Activated T-cell treated with anti-CD3 and anti-CD28 coated beads, Interleukin-2, amount 50 U/mL, for 72 hours (primary cell): ENCODE measurements at regions not wholly inside any gene's neighbourhood (a gene's known extent, or its start where the extent isn't known, plus 50 kb on each side); places are given as distances from the start of the nearest gene placed in this dataset.
"Not testable (repeated sequence)": the region's sequence is repeated elsewhere in the genome, so short reads cannot be mapped to it uniquely, and the experiment has no call there.

Experiments
- ATAC-seq, 2 donors: fragments of 150-1000 bp; cut with Tn5 transposase; replicated peaks in 1 of 2; 2 replicates each; pipeline ENCODE4 v1.10.0; 2021; ENCODE audit warnings: moderate library complexity in 2 of 2, mild to moderate bottlenecking in 1 of 2
- DNase-seq, 2 donors: peaks; one replicate each; pipeline ENCODE4 v3.0.0; 2021 to 2022; ENCODE audit warnings: mixed read lengths in 1 of 2
- H3K27ac Mint-ChIP-seq: one replicate; pipeline ENCODE4 v1.8.0; 2022; ENCODE audit warnings: mild to moderate bottlenecking, moderate library complexity, mixed read lengths
- H3K27me3 Mint-ChIP-seq: one replicate; pipeline ENCODE4 v1.8.0; 2022; ENCODE audit warnings: low read depth, mixed read lengths
- H3K36me3 Mint-ChIP-seq, 2 donors: one replicate each; pipeline ENCODE4 v1.8.0; 2022; ENCODE audit warnings: mixed read lengths in 2 of 2, mild to moderate bottlenecking in 1 of 2; ENCODE audit not compliant: insufficient read depth in 2 of 2
- H3K4me1 Mint-ChIP-seq: one replicate; pipeline ENCODE4 v1.8.0; 2022; ENCODE audit warnings: low read depth, mixed read lengths
- H3K4me3 Mint-ChIP-seq, 2 donors: one replicate each; pipeline ENCODE4 v1.8.0; 2022; ENCODE audit warnings: mild to moderate bottlenecking in 2 of 2, mixed read lengths in 2 of 2, moderate library complexity in 2 of 2
- H3K9me3 Mint-ChIP-seq, 2 donors: one replicate each; pipeline ENCODE4 v1.8.0; 2022; ENCODE audit warnings: mixed read lengths in 2 of 2

DNA sequence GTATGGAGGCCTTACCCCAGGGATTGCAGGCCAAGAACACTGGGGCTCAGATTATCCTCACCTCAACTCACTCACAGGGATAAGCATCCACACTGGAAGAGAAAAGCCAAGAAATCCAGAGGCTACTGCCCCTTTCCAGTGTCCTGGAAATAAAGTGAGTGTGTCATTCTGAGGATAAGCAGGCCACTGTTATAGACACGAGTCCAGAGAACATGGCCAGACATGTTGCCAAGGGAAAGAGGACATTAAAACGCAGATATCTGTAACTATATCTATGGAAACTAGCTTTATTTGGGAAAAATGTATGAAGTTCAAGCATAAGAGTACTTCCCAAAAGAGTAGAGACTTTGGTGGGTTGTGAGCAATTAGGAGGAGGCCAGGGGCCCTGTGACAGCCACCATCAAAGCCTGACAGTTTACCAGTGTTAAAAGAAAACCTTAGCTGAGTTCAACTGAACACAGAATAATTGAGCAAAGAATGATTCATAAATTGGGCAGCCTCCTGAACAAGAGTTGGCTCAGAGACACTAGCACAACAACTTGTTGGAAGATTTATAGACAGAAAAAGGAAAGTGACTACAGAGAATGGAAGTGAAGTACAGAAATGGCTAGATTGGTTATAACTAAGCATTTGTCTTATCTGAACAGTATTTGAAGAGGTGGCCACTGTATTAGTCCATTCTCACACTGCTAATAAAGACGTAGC, 1222.2 kb downstream of the STIM2 start:
- Mint-ChIP-seq H3K27ac (no peak overlapping the region), H3K4me1 (no peaks in the 10 kb centered on the region), H3K27me3 (no peaks in the 10 kb centered on the region), H3K36me3 (peaks cover 5 to 6% of the 10 kb centered on the region in 2 donors), H3K9me3 (peaks cover 23 to 28% of the 10 kb centered on the region in 2 donors), H3K4me3 (no peak overlapping the region)
- no peak for ATAC-seq
- DNase-seq, result no peak

DNA sequence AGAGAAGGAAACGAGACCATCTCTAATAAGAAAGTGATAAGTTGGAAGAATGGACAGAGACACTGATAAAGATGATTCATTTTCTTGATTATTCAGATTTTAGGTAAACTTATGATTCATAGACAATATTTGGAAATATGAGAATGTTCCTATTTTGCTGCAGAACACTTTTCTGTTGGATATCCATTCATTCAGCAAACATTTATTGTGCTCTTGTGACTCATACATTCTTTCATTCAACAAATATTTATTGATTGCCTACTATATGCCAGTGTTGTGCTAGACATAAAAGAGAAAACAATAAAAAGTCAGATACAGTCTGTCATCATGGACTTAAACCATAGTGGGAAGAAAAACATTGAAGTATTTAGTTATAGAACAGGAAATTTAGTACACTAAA, 1232.0 kb downstream of the STIM2 start:
- H3K27me3 Mint-ChIP-seq, result no peaks in the 10 kb centered on the region
- no peak for DNase-seq
- H3K4me3 Mint-ChIP-seq, result no peak overlapping the region
- H3K4me1 Mint-ChIP-seq, result no peaks in the 10 kb centered on the region
- ATAC-seq, result no peak
- H3K27ac Mint-ChIP-seq, result no peak overlapping the region
- no peaks in the 10 kb centered on the region for H3K36me3 Mint-ChIP-seq
- H3K9me3 Mint-ChIP-seq, result peaks cover 6 to 8% of the 10 kb centered on the region in 2 donors

DNA sequence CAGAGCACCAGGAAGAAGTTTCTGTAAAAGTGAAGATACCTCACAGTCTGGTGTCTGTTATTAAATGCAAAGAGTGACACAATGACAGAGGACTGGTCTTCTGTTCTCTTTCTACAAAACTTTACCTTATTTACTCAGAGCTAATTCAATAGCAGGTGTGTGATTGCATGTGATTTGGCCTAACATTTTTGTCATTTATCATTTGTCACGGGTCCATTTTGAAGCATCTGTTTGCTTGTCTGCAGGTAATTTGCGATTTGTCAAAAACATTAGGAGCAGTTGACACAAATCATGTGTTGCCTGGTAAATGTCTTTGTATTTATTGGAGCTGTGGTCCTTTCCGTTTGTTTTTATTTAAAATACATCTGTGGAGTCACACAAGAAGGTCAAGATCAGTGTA, 1232.4 kb downstream of the STIM2 start:
- Mint-ChIP-seq H3K9me3 (peaks cover 6 to 8% of the 10 kb centered on the region in 2 donors), H3K27me3 (no peaks in the 10 kb centered on the region), H3K27ac (no peak overlapping the region), H3K4me3 (no peak overlapping the region), H3K36me3 (no peaks in the 10 kb centered on the region), H3K4me1 (no peaks in the 10 kb centered on the region)
- ATAC-seq (no peak), DNase-seq (no peak)

DNA sequence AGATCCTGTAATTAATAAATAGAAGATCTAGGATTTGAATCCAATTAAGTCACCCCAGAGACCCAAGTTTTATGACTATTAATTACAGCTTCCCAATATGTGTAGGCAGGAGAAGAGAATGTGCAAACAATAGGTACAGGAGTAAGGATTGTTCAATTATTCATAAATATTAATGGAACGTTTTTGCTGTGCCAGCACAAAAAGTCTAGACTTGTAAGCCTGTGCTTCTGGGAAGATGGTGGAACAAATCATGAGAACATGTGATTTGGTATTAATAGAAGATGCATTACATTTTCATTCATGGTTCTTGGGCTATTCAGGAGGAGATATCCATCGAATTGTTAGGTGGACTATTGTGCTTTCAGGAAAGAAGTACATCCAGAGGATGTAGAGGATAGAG, 1240.9 kb downstream of the STIM2 start:
- no peaks in the 10 kb centered on the region for H3K27me3 Mint-ChIP-seq
- no peaks in the 10 kb centered on the region for H3K4me1 Mint-ChIP-seq
- no peak overlapping the region for H3K27ac Mint-ChIP-seq
- H3K4me3 Mint-ChIP-seq, result no peak overlapping the region
- H3K9me3 Mint-ChIP-seq, result peaks cover 9 to 10% of the 10 kb centered on the region in 2 donors
- DNase-seq (no peak), ATAC-seq (no peak)
- no peaks in the 10 kb centered on the region for H3K36me3 Mint-ChIP-seq

GRCh38 chr4:28105271-28105859, 1244.7 kb downstream of the STIM2 start:
- Mint-ChIP-seq H3K4me3 (no peak overlapping the region), H3K4me1 (no peaks in the 10 kb centered on the region), H3K27me3 (no peaks in the 10 kb centered on the region), H3K27ac (no peak overlapping the region), H3K36me3 (no peaks in the 10 kb centered on the region), H3K9me3 (peaks cover 9 to 10% of the 10 kb centered on the region in 2 donors)
- DNase-seq (no peak), ATAC-seq (no peak)

GRCh38 chr4:28106155-28106554, 1245.5 kb downstream of the STIM2 start:
- H3K27ac Mint-ChIP-seq, result no peak overlapping the region
- H3K4me3 Mint-ChIP-seq, result no peak overlapping the region
- ATAC-seq, result no peak
- no peaks in the 10 kb centered on the region for H3K36me3 Mint-ChIP-seq
- H3K4me1 Mint-ChIP-seq, result no peaks in the 10 kb centered on the region
- peaks cover 8 to 10% of the 10 kb centered on the region in 2 donors for H3K9me3 Mint-ChIP-seq
- no peak for DNase-seq
- no peaks in the 10 kb centered on the region for H3K27me3 Mint-ChIP-seq

DNA sequence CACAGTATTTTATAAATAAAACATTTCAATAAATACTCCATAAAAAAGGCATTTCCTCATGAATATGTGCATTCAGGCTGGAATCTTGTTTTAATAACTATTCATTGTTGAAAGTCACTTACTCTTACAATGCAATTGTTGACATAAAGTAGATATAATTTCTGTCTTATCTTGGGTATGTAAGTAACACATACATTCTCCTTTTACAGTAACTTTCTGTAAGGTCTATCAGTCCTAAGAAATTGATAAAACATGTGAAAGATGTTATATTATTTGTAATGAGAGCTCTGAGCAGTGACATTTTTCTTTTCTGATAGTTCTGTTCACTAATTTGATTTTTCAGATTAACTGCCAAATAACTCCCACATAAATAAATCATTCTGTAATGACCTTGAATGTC, 1249.2 kb downstream of the STIM2 start:
- Mint-ChIP-seq H3K4me3 (no peak overlapping the region), H3K27me3 (no peaks in the 10 kb centered on the region), H3K36me3 (no peaks in the 10 kb centered on the region), H3K4me1 (no peaks in the 10 kb centered on the region), H3K27ac (no peak overlapping the region), H3K9me3 (peaks cover 2 to 5% of the 10 kb centered on the region in 2 donors)
- DNase-seq (no peak), ATAC-seq (no peak)

DNA sequence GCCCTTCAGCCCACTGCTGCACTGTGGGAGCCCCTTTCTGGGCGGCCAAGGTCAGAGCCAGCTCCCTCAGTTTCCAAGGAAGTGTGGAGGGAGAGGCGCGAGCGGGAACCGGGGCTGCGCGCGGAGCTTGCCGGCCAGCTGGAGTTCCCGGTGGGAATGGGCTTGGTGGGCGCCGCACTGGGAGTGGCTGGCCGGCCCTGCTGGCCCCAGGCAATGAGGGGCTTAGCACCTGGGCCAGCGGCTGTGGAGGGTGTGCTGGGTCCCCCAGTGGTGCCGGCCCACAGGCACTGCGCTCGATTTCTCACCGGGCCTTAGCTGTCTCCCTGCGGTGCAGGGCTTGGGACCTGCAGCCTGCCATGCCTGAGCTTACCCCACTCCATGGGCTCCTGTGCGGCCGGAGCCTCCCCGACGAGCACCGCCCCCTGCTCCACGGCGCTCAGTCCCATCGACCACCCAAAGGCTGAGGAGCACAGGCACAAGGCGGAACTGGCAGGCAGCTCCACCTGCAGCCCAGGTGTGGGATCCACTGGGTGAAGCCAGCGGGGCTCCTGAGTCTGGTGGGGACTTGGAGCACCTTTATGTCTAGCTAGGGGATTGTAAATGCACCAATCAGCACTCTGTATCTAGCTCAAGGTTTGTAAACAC, 1252.2 kb downstream of the STIM2 start:
- not testable (repeated sequence) for H3K4me1 Mint-ChIP-seq, ATAC-seq, H3K9me3 Mint-ChIP-seq, H3K27ac Mint-ChIP-seq, DNase-seq, H3K36me3 Mint-ChIP-seq, H3K27me3 Mint-ChIP-seq, H3K4me3 Mint-ChIP-seq

DNA sequence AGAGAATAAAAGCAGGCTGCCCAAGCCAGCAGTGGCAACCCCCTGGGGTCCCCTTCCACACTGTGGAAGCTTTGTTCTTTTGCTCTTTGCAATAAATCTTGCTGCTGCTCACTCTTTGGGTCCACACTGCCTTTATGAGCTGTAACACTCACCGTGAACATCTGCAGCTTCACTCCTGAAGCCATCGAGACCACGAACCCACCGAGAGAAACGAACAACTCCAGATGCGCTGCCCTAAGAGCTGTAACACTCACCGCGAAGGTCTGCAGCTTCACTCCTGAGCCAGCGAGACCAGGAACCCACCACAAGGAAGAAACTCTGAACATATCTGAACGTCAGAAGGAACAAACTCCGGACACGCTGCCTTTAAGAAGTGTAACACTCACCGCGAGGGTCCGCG, 1252.9 kb downstream of the STIM2 start:
- H3K36me3 Mint-ChIP-seq, ATAC-seq, DNase-seq, H3K4me3 Mint-ChIP-seq, H3K4me1 Mint-ChIP-seq, H3K27ac Mint-ChIP-seq, H3K27me3 Mint-ChIP-seq: not testable (repeated sequence)
- H3K9me3 Mint-ChIP-seq, result peaks cover 3 to 11% of the 10 kb centered on the region in 2 donors

DNA sequence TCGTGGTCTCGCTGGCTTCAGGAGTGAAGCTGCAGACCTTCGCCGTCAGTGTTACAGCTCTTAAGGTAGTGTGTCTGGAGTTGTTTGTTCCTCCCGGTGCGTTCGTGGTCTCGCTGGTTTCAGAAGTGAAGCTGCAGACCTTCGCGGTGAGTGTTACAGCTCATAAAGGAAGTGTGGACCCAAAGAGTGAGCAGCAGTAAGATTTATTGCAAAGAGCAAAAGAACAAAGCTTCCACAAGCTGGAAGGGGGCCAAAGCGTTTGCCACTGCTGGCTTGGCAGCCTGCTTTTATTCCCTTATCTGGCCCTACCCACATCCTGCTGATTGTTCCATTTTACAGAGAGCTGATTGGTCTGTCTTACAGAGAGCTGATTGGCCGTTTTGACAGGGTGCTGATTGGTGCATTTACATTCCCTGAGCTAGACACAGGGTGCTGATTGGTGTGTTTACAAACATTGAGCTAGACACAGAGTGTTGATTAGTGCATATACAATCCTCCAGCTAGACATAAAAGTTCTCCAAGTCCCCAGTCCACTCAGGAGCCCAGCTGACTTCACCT, 1256.0 kb downstream of the STIM2 start:
- H3K4me3 Mint-ChIP-seq, DNase-seq, H3K4me1 Mint-ChIP-seq, ATAC-seq, H3K27ac Mint-ChIP-seq, H3K27me3 Mint-ChIP-seq: not testable (repeated sequence)
- Mint-ChIP-seq H3K36me3 (peaks cover 5 to 10% of the 10 kb centered on the region in 2 donors), H3K9me3 (peaks cover 3 to 11% of the 10 kb centered on the region in 2 donors)

GRCh38 chr4:28117084-28117682, 1256.5 kb downstream of the STIM2 start:
- no peak overlapping the region for H3K27ac Mint-ChIP-seq
- peaks cover 5 to 10% of the 10 kb centered on the region in 2 donors for H3K36me3 Mint-ChIP-seq
- H3K27me3 Mint-ChIP-seq, result no peaks in the 10 kb centered on the region
- ATAC-seq, result no peak
- H3K4me3 Mint-ChIP-seq, result no peak overlapping the region
- H3K4me1 Mint-ChIP-seq, result no peaks in the 10 kb centered on the region
- peaks cover 3 to 11% of the 10 kb centered on the region in 2 donors for H3K9me3 Mint-ChIP-seq
- DNase-seq, result no peak

DNA sequence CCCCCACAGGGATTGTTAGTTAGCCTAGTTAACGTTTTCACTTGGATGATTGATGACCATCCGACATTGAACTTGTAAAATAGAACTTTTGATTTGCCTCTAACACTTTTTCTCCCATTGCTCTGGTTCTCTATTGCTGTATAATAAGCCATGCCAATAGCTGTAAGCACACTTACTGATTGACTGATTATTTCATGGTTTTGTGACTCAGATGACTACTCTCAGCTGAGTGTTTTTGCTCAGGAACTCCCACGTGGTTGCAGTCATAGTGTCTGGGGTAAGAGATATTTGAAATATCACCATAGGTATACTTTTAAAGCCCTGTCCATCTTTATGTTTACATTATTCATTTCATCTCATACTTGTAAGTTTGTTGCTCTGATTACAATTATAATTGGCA, 1285.5 kb downstream of the STIM2 start:
- Mint-ChIP-seq H3K4me1 (no peaks in the 10 kb centered on the region), H3K4me3 (no peak overlapping the region), H3K36me3 (no peaks in the 10 kb centered on the region), H3K9me3 (peaks cover 3 to 9% of the 10 kb centered on the region in 2 donors), H3K27me3 (no peaks in the 10 kb centered on the region), H3K27ac (no peak overlapping the region)
- ATAC-seq (no peak), DNase-seq (no peak)

DNA sequence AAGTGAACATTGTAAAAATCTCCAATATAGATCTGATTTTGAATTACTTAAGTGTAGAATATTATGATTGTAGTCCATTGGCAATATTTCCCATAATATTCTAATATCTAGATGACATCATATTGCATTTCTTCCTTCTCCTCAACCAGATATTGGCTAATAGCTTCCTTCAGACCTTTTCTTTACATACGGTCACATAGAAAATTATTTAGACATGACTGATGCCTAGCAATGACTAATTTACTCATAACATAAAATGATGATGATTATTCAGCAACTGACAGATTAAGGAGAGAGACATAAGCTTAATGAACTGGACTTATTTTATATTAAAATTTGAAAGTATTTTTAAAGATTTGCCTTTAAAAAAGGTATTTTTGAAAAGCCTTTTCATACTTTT, 1287.6 kb downstream of the STIM2 start:
- Mint-ChIP-seq H3K9me3 (peaks cover 1 to 5% of the 10 kb centered on the region in 2 donors), H3K36me3 (no peaks in the 10 kb centered on the region), H3K27me3 (no peaks in the 10 kb centered on the region), H3K27ac (no peak overlapping the region), H3K4me3 (no peak overlapping the region), H3K4me1 (no peaks in the 10 kb centered on the region)
- DNase-seq, result no peak
- ATAC-seq, result no peak
